ENCODE measurements at regions not wholly inside any gene's neighbourhood (a gene's known extent, or its start where the extent isn't known, plus 50 kb on each side); places are given as distances from the start of the nearest gene placed in this dataset.

DNA sequence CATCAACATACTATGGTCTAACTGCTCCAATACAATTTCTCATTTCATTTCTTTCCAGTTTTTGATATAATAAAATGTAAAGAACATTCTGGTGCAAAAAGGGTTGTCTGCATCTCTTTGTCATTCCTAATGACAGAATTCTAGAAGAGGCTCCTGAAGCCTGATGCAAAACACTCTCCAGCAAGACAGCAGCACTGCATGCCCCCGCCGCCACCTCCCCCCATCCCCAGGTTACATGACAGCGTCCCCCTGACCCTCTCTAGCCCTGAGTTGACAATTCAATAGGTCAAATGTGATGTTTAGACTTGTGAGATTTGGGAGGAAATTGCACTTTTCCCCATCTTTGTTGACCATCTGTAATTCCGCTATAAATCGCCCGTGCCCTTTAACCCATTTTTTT lies 64.6 kb upstream of the C1orf21 start:
- no peak for DNase-seq (ENCODE audit: low spot score)

DNA sequence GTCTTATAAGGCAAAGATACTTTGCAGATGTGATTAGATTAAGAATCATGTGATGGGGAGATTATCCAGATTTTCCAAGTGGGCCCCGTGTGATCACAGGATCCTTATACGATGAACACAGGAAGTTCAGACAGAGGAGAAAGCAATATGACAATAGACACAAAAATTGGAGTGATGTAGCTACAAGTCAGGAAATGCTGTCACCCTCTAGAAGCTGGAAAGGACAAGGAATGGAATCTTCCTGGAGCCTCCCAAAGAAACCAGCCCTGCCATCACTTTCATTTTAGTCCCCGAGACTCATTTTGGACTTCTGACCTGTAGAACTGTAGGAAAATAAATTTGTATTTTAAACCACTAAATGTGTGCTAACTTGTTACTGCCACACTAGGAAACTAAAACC lies 61.9 kb upstream of the C1orf21 start:
- DNase-seq (ENCODE audit: low spot score), result no peak

DNA sequence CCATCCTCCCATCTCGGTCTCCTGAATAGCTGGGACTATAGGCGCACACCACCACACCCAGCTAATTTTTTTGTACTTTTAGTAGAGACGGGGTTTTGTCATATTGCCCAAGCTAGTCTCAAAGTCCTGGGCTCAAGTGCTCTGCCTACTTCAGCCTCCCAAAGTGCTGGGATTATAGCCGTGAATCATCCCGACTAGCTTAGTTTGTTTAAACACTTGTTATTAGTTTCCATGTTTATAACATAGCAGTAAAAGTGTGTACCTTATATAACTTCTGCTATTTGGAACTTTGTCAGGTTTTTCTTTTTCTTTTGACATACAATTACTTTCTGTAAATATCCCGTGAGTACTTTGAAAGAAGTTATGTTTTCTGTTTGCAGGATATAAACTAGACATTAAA lies 60.6 kb upstream of the C1orf21 start:
- DNase-seq (ENCODE audit: low spot score), result no peak

GRCh38 chr1:184329245-184329953 lies 57.4 kb upstream of the C1orf21 start:
- no peak for DNase-seq (ENCODE audit: low spot score)

DNA sequence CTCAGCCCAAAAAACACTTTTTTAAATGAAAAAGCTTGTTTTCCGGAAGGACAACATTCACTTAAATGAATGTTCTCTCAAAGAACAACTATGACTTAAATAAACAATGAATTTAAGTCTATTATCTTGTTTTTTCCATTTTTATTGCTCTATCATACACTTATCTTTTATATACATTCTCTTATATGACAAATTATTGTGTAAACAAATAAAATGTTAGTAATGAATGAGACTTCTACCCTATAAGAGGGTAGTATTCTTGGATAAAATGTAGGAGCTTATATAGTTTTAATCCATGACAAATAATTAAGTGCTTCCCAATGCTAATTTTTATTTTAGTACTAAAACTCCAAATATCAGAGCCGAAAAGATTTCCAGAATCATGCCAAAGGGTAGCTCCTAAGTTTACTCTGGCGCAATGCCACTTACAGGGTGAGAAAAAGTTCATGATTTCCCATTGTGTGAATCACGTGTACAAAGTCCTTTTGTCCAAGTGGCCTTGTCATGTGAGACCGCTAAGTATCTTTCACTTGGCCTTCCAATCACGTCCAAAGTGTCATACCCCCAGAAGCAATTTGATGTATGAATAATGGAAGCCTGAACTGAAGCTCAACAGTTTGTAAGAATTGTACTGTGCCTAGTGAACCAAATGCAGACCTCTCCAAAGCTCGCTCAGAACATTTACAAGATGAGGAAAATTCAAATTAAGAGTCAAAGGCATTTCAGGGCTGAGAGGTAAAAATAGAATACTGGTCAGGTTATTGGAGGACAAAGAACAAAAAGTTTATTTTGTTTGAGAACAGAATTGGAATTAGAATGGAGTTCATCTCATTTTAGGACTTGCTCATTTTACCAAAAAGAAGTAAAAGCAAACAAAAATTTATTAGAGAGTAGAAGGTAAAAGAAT lies 56.6 kb upstream of the C1orf21 start:
- no peak for DNase-seq (ENCODE audit: low spot score)

DNA sequence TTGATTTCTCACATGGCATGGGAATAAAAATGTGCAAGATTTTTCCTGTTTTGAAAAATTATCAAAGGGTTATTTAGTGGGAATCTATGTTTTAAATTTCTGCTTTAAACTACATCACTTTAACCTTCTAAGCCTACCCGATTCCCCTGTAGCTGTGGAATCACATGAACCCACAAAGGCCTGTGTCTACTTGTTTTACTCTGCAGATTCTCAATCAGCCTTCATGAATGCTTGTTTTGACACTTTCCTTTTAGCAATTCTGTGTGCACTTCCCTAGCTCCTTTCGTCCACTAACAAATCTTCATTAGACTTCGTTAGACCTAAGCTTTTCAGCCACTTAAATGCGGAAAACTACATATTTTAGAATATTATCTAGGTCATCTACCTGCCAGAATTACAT lies 56.0 kb upstream of the C1orf21 start:
- no peak for DNase-seq (ENCODE audit: low spot score)
